Sigmoid colon (tissue), 6 donors: ENCODE measurements at regions not wholly inside any gene's neighbourhood (a gene's known extent, or its start where the extent isn't known, plus 50 kb on each side); places are given as distances from the start of the nearest gene placed in this dataset.

Experiments used
- DNase-seq: peaks from one replicate; pipeline ENCODE4 v3.0.0-alpha.2; 2019
- H3K27ac ChIP-seq, 4 donors: fragments of 200-600 bp; sonication (generic); one replicate each; pipeline ENCODE4 v1.5.1; 2016 to 2019; ENCODE audit warnings: mild to moderate bottlenecking in 1 of 4
- H3K27me3 ChIP-seq, 3 donors: fragments of 200-600 bp; sonication (generic); one replicate each; pipeline ENCODE4 v1.5.1; 2019; ENCODE audit warnings: mild to moderate bottlenecking in 1 of 3
- H3K36me3 ChIP-seq, 4 donors: fragments of 200-600 bp; sonication (generic); one replicate each; pipeline ENCODE4 v1.5.1; 2016 to 2019
- H3K4me1 ChIP-seq, 4 donors: fragments of 200-600 bp; sonication (generic); one replicate each; pipeline ENCODE4 v1.5.1; 2017 to 2019
- H3K4me3 ChIP-seq, 4 donors: fragments of 200-600 bp; sonication (generic); one replicate each; pipeline ENCODE4 v1.5.1; 2017 to 2019; ENCODE audit warnings: mild to moderate bottlenecking in 2 of 4, moderate library complexity in 1 of 4
- H3K9me3 ChIP-seq, 4 donors: fragments of 200-600 bp in 3 of 4; sonication (generic) in 3 of 4; one replicate each; pipeline versions ENCODE4 v1.5.1 to v1.6.1; 2013 to 2019
- EP300 ChIP-seq, 4 donors: sonication (generic); formaldehyde crosslinking; IDR thresholded peaks; one replicate each; pipeline ENCODE4 v1.6.1; 2017; ENCODE audit warnings: antibody characterized with exemption in 4 of 4
- POLR2A ChIP-seq, 2 donors: fragments of 450-650 bp; IDR thresholded peaks; one replicate each; pipeline ENCODE4 v1.6.1; 2016; ENCODE audit warnings: antibody characterized with exemption in 2 of 2, mild to moderate bottlenecking in 2 of 2, moderate library complexity in 2 of 2
- POLR2AphosphoS5 ChIP-seq, 4 donors: sonication (generic); formaldehyde crosslinking; IDR thresholded peaks; one replicate each; pipeline ENCODE4 v1.6.1; 2017; ENCODE audit warnings: antibody characterized with exemption in 4 of 4
- WGBS, 2 donors: extraction: QIAGEN DNeasy Blood & Tissue Kit; methylation state at CpG; one replicate each; pipeline ENCODE4 v1.1.7; 2013; 5-methylcytosine and 5-hydroxymethylcytosine counted together
- intact Hi-C: fragments of 100-400 bp; cut with DNase I; formaldehyde crosslinking; loops from one replicate; pipeline ENCODE4 v1.15.1; 2023
- TF ChIP-seq, protein P1 (sequence below), 4 experiments: fragments of 450-650 bp in 3 of 4; fragments of 200-600 bp in 1 of 4; IDR thresholded peaks; one replicate each; pipeline ENCODE4 v1.5.1; 2016 to 2019; ENCODE audit warnings: antibody characterized with exemption in 4 of 4, mild to moderate bottlenecking in 3 of 4, moderate library complexity in 2 of 4
- donor health status: healthy with polysubstance abuse.
- donor health status: healthy.

DNA sequence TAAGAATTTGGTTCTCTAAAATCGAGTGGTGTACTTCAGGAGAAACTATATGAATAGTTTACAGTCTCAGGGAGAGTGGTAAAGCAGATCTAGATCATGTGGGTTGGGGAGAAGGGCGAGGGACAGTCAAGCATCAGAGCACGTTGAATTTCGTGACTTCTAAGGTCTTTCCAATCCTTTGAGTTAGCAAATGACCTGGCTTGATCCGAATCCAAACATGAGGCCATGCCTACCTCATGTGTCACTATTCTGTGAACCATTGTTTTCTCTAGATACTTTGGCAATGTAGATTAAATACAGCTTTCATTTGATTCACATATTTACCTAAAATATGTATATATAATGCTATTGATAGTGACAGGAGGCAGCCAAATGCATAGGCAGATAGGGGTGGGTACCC is 674.9 kb downstream of the NYAP2 start:
- no peaks in the 10 kb centered on the region for H3K27me3 ChIP-seq
- no peak for TF ChIP-seq POLR2AphosphoS5 (IDR thresholded peaks at IDR 0.05)
- TF ChIP-seq, protein P1, sequence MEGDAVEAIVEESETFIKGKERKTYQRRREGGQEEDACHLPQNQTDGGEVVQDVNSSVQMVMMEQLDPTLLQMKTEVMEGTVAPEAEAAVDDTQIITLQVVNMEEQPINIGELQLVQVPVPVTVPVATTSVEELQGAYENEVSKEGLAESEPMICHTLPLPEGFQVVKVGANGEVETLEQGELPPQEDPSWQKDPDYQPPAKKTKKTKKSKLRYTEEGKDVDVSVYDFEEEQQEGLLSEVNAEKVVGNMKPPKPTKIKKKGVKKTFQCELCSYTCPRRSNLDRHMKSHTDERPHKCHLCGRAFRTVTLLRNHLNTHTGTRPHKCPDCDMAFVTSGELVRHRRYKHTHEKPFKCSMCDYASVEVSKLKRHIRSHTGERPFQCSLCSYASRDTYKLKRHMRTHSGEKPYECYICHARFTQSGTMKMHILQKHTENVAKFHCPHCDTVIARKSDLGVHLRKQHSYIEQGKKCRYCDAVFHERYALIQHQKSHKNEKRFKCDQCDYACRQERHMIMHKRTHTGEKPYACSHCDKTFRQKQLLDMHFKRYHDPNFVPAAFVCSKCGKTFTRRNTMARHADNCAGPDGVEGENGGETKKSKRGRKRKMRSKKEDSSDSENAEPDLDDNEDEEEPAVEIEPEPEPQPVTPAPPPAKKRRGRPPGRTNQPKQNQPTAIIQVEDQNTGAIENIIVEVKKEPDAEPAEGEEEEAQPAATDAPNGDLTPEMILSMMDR (IDR thresholded peaks at IDR 0.05), result no peak
- TF ChIP-seq EP300 (IDR thresholded peaks at IDR 0.05), result no peak
- no peak for TF ChIP-seq POLR2A (IDR thresholded peaks at IDR 0.05)
- WGBS, 2 donors, result 69 to 80% methylated on average over 5 of the region's 5 CpGs
- no peaks in the 10 kb centered on the region for H3K9me3 ChIP-seq
- DNase-seq, result no peak
- no peak overlapping the region for H3K4me3 ChIP-seq
- intact Hi-C loops, result no loop called here
- H3K27ac ChIP-seq, result no peak overlapping the region
- peaks cover 0 to 7% (median 0%) of the 10 kb centered on the region in 4 donors for H3K4me1 ChIP-seq
- H3K36me3 ChIP-seq, result no peaks in the 10 kb centered on the region

DNA sequence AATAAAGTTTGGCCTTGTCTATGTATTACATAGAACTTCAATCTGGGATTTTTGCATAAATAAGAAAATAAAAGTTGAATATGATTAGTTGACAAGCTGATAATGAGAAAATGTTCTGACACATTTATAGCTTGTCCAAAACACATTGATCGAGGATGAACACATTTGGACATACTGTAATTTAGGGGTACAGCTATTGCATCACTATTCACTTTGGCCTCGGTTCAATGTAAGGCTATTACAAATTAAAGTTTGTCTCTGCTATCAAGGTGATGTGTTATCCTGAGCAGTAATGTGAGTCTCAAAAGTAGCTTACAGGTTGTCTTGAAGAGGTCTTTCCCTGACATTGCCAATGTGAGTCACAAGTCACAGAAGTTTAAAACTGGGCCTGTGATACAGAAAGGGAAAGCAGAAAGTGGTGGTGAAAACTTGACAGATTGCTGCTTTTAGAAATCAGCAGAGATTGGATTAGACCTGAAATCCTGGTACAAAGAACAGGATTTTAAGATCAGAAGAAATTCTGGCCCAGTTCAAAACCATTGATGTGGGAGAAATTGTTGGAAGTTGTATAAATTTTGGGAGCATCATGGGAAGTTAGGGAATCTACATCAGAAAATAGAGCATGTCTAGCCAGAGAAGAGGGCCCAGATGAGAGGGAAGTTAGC is 674.1 kb downstream of the NYAP2 start:
- DNase-seq, result no peak
- Histone ChIP-seq H3K9me3 (no peaks in the 10 kb centered on the region), H3K27me3 (no peaks in the 10 kb centered on the region), H3K36me3 (no peaks in the 10 kb centered on the region), H3K27ac (no peak overlapping the region), H3K4me1 (peaks cover 0 to 4% (median 0%) of the 10 kb centered on the region in 4 donors), H3K4me3 (no peak overlapping the region)
- no peak for TF ChIP-seq EP300 (IDR thresholded peaks at IDR 0.05)
- intact Hi-C loops, result no loop called here
- WGBS, 2 donors, result 89 to 92% methylated on average over 2 of the region's 2 CpGs

DNA sequence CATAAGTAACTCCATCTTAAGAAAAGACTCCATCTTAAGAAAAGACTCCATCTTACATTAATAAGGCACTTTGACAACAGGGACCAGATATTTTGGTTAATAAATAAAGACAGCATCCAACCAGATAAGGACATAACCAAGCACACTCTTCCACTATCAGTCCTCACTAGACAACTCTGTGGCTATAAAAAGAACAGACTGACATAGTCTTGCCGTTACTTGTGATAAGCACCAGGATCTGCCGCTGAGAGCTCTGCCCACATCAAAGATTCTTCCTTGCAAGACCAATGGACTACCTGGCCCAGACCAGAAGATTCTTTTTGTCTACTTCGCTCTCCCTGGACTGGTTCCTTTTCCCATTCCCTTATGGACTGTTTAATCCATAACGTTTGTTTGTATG is 667.4 kb downstream of the NYAP2 start:
- H3K9me3 ChIP-seq, result no peaks in the 10 kb centered on the region
- H3K36me3 ChIP-seq, result no peaks in the 10 kb centered on the region
- WGBS, 2 donors, result 80 to 90% methylated on average over 4 of the region's 4 CpGs
- no peak overlapping the region for H3K4me3 ChIP-seq
- no peaks in the 10 kb centered on the region for H3K27me3 ChIP-seq
- TF ChIP-seq EP300 (IDR thresholded peaks at IDR 0.05) (no peak), POLR2AphosphoS5 (IDR thresholded peaks at IDR 0.05) (no peak), POLR2A (IDR thresholded peaks at IDR 0.05) (no peak)
- TF ChIP-seq, protein P1 (IDR thresholded peaks at IDR 0.05), result no peak
- no peak overlapping the region for H3K27ac ChIP-seq
- DNase-seq, result no peak
- intact Hi-C loops, result no loop called here
- H3K4me1 ChIP-seq, result peaks cover 0 to 17% (median 15%) of the 10 kb centered on the region in 4 donors

DNA sequence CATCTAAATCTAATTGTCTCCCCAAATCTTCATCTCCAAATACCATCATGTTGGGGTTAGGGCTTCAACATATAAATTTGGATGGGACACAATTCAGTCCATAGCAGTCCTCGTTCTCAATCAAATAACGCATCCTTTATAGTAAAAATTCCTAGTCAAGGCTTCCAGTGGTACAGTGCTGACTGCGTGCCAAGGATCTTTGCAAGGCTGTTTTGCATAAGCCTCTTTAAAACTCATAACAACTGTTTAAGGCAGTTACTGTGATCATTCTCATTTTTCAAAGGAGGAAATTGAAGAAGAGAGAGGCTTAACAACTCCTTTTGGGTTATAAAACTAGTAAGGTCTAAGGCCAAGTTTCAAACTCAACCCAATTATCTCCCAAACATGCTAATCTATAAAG is 666.9 kb downstream of the NYAP2 start:
- 89 to 91% methylated on average over 3 of the region's 3 CpGs for WGBS, 2 donors
- intact Hi-C loops, result no loop called here

DNA sequence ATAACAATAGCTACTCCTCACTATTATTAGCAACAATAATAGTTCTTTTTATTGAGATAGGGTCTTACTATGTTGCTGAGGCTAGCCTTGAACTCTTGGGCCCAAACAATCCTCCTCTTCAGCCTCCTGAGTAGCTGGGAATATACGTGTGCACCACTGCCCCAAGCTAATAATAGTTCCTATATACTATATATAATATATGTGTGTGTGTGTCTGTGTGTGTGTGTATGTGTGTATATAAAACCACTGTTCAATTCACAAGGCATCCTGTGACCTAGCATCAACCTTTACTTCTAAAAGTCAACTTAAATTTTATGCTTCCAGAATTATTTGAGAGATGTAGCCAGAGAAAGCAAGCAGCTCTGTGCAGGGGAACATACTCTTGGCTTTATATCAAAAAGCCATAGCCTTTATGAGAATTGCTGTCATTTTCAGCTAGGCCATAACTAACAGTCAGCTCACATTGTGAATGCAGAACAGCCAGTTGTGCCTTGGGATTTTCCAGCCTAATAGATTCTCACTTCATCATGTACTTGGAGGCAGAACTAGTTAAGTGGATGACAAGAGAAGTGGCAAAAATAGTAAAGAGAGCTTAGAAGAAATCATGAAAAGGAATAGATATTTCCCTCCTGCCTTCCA is 665.5 kb downstream of the NYAP2 start:
- no peak for DNase-seq
- H3K4me3 ChIP-seq, result no peak overlapping the region
- H3K4me1 ChIP-seq, result peaks cover 0 to 17% (median 15%) of the 10 kb centered on the region in 4 donors
- H3K27me3 ChIP-seq, result no peaks in the 10 kb centered on the region
- TF ChIP-seq EP300 (IDR thresholded peaks at IDR 0.05), result no peak
- TF ChIP-seq, protein P1 (IDR thresholded peaks at IDR 0.05), result no peak
- no peak for TF ChIP-seq POLR2A (IDR thresholded peaks at IDR 0.05)
- no peak for TF ChIP-seq POLR2AphosphoS5 (IDR thresholded peaks at IDR 0.05)
- no peaks in the 10 kb centered on the region for H3K36me3 ChIP-seq
- H3K27ac ChIP-seq, result peak overlapping the region in 3 of 4 donors; percentile 9 to 39 (median 35)
- intact Hi-C loops, result no loop called here
- 85 to 88% methylated on average over 1 of the region's 1 CpG for WGBS, 2 donors
- no peaks in the 10 kb centered on the region for H3K9me3 ChIP-seq

More for the DNA sequence above, 666.9 kb downstream of the NYAP2 start:
- Histone ChIP-seq H3K27ac (no peak overlapping the region), H3K4me1 (peaks cover 0 to 17% (median 15%) of the 10 kb centered on the region in 4 donors), H3K9me3 (no peaks in the 10 kb centered on the region), H3K4me3 (no peak overlapping the region), H3K27me3 (no peaks in the 10 kb centered on the region), H3K36me3 (no peaks in the 10 kb centered on the region)
- TF ChIP-seq EP300 (IDR thresholded peaks at IDR 0.05), result no peak
- TF ChIP-seq, protein P1 (IDR thresholded peaks at IDR 0.05), result no peak
- no peak for DNase-seq
